Neural progenitor cell (in vitro differentiated cells): ENCODE measurements at regions not wholly inside any gene's neighbourhood (a gene's known extent, or its start where the extent isn't known, plus 50 kb on each side); places are given as distances from the start of the nearest gene placed in this dataset.

ENCODE experiments used
- EZH2 ChIP-seq: fragments of 200-600 bp; sonication (generic); IDR thresholded peaks from 2 replicates; pipeline ENCODE4 v1.6.1; 2017; ENCODE audit warnings: antibody characterized with exemption, mild to moderate bottlenecking, moderate library complexity
- EZH2phosphoT487 ChIP-seq: fragments of 200-600 bp; sonication (generic); IDR thresholded peaks from 2 replicates; pipeline ENCODE4 v1.6.1; 2017; ENCODE audit warnings: antibody characterized with exemption
- TF ChIP-seq, protein P1 (sequence below): fragments of 200-600 bp; sonication (generic); IDR thresholded peaks from 2 replicates; pipeline ENCODE4 v1.5.1; 2017; ENCODE audit warnings: antibody characterized with exemption, mild to moderate bottlenecking

DNA sequence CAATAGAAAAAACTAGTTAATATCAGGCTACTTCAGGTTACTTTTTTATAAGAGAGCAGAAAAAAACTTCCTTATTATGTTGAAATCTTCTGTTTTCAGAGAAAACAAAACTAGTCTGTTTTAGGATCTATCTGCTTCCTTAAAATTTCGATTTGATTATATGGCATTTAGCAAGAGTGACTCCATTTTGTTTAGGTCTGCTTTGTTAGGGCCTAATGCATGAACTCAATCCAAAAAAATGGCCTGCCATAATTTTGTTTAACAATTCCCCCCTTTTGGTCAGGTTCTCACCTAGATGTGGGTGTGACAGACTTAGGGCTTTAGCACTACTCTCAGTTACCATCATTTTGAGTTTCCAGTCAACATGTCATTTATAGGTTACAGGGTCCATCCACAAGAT is 89.8 kb upstream of the GNG12 start:
- TF ChIP-seq, protein P1, sequence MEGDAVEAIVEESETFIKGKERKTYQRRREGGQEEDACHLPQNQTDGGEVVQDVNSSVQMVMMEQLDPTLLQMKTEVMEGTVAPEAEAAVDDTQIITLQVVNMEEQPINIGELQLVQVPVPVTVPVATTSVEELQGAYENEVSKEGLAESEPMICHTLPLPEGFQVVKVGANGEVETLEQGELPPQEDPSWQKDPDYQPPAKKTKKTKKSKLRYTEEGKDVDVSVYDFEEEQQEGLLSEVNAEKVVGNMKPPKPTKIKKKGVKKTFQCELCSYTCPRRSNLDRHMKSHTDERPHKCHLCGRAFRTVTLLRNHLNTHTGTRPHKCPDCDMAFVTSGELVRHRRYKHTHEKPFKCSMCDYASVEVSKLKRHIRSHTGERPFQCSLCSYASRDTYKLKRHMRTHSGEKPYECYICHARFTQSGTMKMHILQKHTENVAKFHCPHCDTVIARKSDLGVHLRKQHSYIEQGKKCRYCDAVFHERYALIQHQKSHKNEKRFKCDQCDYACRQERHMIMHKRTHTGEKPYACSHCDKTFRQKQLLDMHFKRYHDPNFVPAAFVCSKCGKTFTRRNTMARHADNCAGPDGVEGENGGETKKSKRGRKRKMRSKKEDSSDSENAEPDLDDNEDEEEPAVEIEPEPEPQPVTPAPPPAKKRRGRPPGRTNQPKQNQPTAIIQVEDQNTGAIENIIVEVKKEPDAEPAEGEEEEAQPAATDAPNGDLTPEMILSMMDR, result no peak
- no peak for TF ChIP-seq EZH2phosphoT487
- no peak for TF ChIP-seq EZH2
